ENCODE measurements at regions not wholly inside any gene's neighbourhood (a gene's known extent, or its start where the extent isn't known, plus 50 kb on each side); places are given as distances from the start of the nearest gene placed in this dataset.
A peak's percentile ranks its signal among the peaks of the same experiment; 100 is the strongest.

GRCh38 chr1:29981586-29982239 lies 741.7 kb downstream of the MATN1 start:
- Histone ChIP-seq H3K27me3 (peaks cover 8% of the 10 kb centered on the region; the same call in 1 of the 2 replicates), H3K4me3 (no peak overlapping the region), H3K36me3 (no peaks in the 10 kb centered on the region), H3K27ac (no peak overlapping the region), H3K9me3 (replicated peaks) (0 out of 2 replicates have a peak, but pooled peaks cover 5% of the 10 kb centered on the region), H3K4me1 (no peaks in the 10 kb centered on the region)
- DNase-seq = no peak

GRCh38 chr1:29977550-29977949 lies 741.2 kb downstream of the PTPRU start:
- Histone ChIP-seq H3K27me3 (no peaks in the 10 kb centered on the region), H3K4me1 (no peaks in the 10 kb centered on the region), H3K4me3 (no peak overlapping the region), H3K27ac (no peak overlapping the region), H3K36me3 (no peaks in the 10 kb centered on the region), H3K9me3 (replicated peaks) (0 out of 2 replicates have a peak, but pooled peaks cover 5% of the 10 kb centered on the region)
- DNase-seq = no peak

GRCh38 chr1:29975036-29975694 lies 738.8 kb downstream of the PTPRU start:
- Histone ChIP-seq H3K27me3 (no peaks in the 10 kb centered on the region), H3K4me3 (no peak overlapping the region), H3K9me3 (replicated peaks) (0 out of 2 replicates have a peak, but pooled peaks cover 5% of the 10 kb centered on the region), H3K36me3 (no peaks in the 10 kb centered on the region), H3K27ac (no peak overlapping the region), H3K4me1 (no peaks in the 10 kb centered on the region)
- DNase-seq = peak; percentile 34 to 66

GRCh38 chr1:29974316-29974724 lies 738.0 kb downstream of the PTPRU start:
- Histone ChIP-seq H3K36me3 (no peaks in the 10 kb centered on the region), H3K4me3 (no peak overlapping the region), H3K27me3 (no peaks in the 10 kb centered on the region), H3K27ac (no peak overlapping the region), H3K4me1 (no peaks in the 10 kb centered on the region), H3K9me3 (replicated peaks) (0 out of 2 replicates have a peak, but pooled peaks cover 5% of the 10 kb centered on the region)
- DNase-seq = no peak

GRCh38 chr1:29973406-29973805 lies 737.1 kb downstream of the PTPRU start:
- DNase-seq = no peak
- Histone ChIP-seq H3K9me3 (replicated peaks) (0 out of 2 replicates have a peak, but pooled peaks cover 5% of the 10 kb centered on the region), H3K4me1 (no peaks in the 10 kb centered on the region), H3K27me3 (no peaks in the 10 kb centered on the region), H3K36me3 (no peaks in the 10 kb centered on the region), H3K4me3 (no peak overlapping the region), H3K27ac (no peak overlapping the region)

- no peak for DNase-seq
- no peak overlapping the region for H3K27ac ChIP-seq
These were observed 736.2 kb downstream of the PTPRU start for GRCh38 chr1:29972421-29973053.

GRCh38 chr1:29971703-29972102 lies 735.4 kb downstream of the PTPRU start:
- Histone ChIP-seq H3K4me3 (no peak overlapping the region), H3K27ac (no peak overlapping the region), H3K27me3 (no peaks in the 10 kb centered on the region), H3K4me1 (no peaks in the 10 kb centered on the region), H3K36me3 (no peaks in the 10 kb centered on the region), H3K9me3 (replicated peaks) (no peaks in the 10 kb centered on the region)
- no peak for DNase-seq

More at GRCh38 chr1:29972421-29973053, 736.2 kb downstream of the PTPRU start:
- Histone ChIP-seq H3K9me3 (replicated peaks) (0 out of 2 replicates have a peak, but pooled peaks cover 5% of the 10 kb centered on the region), H3K27me3 (no peaks in the 10 kb centered on the region), H3K4me1 (no peaks in the 10 kb centered on the region), H3K4me3 (no peak overlapping the region), H3K36me3 (no peaks in the 10 kb centered on the region)

GRCh38 chr1:29970747-29971325 lies 734.5 kb downstream of the PTPRU start:
- Histone ChIP-seq H3K4me3 (no peak overlapping the region), H3K4me1 (no peaks in the 10 kb centered on the region), H3K27me3 (no peaks in the 10 kb centered on the region), H3K36me3 (no peaks in the 10 kb centered on the region), H3K27ac (no peak overlapping the region), H3K9me3 (replicated peaks) (no peaks in the 10 kb centered on the region)
- DNase-seq = no peak

- Histone ChIP-seq H3K4me1 (no peaks in the 10 kb centered on the region), H3K36me3 (no peaks in the 10 kb centered on the region), H3K4me3 (no peak overlapping the region), H3K27ac (no peak overlapping the region), H3K9me3 (replicated peaks) (no peaks in the 10 kb centered on the region), H3K27me3 (no peaks in the 10 kb centered on the region)
- DNase-seq = no peak
These were observed 733.3 kb downstream of the PTPRU start for GRCh38 chr1:29969576-29969975.

- Histone ChIP-seq H3K27ac (no peak overlapping the region), H3K4me1 (no peaks in the 10 kb centered on the region), H3K36me3 (no peaks in the 10 kb centered on the region), H3K4me3 (no peak overlapping the region), H3K27me3 (no peaks in the 10 kb centered on the region), H3K9me3 (replicated peaks) (no peaks in the 10 kb centered on the region)
- no peak for DNase-seq
These were observed 730.9 kb downstream of the PTPRU start for GRCh38 chr1:29967261-29967660.

- DNase-seq = no peak
- no peaks in the 10 kb centered on the region for H3K36me3 ChIP-seq
- H3K4me3 ChIP-seq = no peak overlapping the region
- no peaks in the 10 kb centered on the region for H3K27me3 ChIP-seq
- H3K9me3 ChIP-seq (replicated peaks) = no peaks in the 10 kb centered on the region
- H3K27ac ChIP-seq = no peak overlapping the region
- no peaks in the 10 kb centered on the region for H3K4me1 ChIP-seq
These were observed 730.3 kb downstream of the PTPRU start for GRCh38 chr1:29966526-29967045.

GRCh38 chr1:29964718-29965533 lies 728.6 kb downstream of the PTPRU start:
- H3K4me3 ChIP-seq = no peak overlapping the region
- no peak overlapping the region for H3K27ac ChIP-seq
- no peaks in the 10 kb centered on the region for H3K9me3 ChIP-seq (replicated peaks)
- DNase-seq = peak in 1 of 2 experiments; percentile 18
- H3K4me1 ChIP-seq = no peaks in the 10 kb centered on the region
- H3K27me3 ChIP-seq = peaks cover 4% of the 10 kb centered on the region; the same call in 1 of the 2 replicates
- H3K36me3 ChIP-seq = no peaks in the 10 kb centered on the region

- Histone ChIP-seq H3K27me3 (peaks cover 4% of the 10 kb centered on the region; the same call in 1 of the 2 replicates), H3K9me3 (replicated peaks) (no peaks in the 10 kb centered on the region), H3K4me3 (no peak overlapping the region), H3K27ac (no peak overlapping the region), H3K4me1 (no peaks in the 10 kb centered on the region), H3K36me3 (no peaks in the 10 kb centered on the region)
- no peak for DNase-seq
These were observed 727.6 kb downstream of the PTPRU start for GRCh38 chr1:29963946-29964345.

GRCh38 chr1:29962831-29963247 lies 726.5 kb downstream of the PTPRU start:
- H3K4me1 ChIP-seq = no peaks in the 10 kb centered on the region
- DNase-seq = no peak
- H3K27ac ChIP-seq = no peak overlapping the region
- no peak overlapping the region for H3K4me3 ChIP-seq
- peaks cover 4% of the 10 kb centered on the region; the same call in 1 of the 2 replicates for H3K27me3 ChIP-seq
- no peaks in the 10 kb centered on the region for H3K36me3 ChIP-seq
- no peaks in the 10 kb centered on the region for H3K9me3 ChIP-seq (replicated peaks)
